HEK293T (cell line): ENCODE measurements at regions not wholly inside any gene's neighbourhood (a gene's known extent, or its start where the extent isn't known, plus 50 kb on each side); places are given as distances from the start of the nearest gene placed in this dataset.

Source experiments
- CTCF ChIA-PET: fragments of 350-600 bp; formaldehyde crosslinking; extraction: SDS; loops from one replicate; lab custom pipeline; 2021; ENCODE audit warnings: antibody characterized with exemption, inconsistent platforms; lab: Yijun Ruan, JAX
- POLR2A ChIA-PET: fragments of 350-600 bp; formaldehyde crosslinking; extraction: SDS; loops from one replicate; lab custom pipeline; 2020; ENCODE audit warnings: antibody characterized with exemption, inconsistent platforms; lab: Yijun Ruan, JAX
- DNase-seq: peaks from one replicate; pipeline ENCODE4 v3.0.0; 2012; ENCODE audit warnings: mixed read lengths; ENCODE audit errors: extremely low spot score
- ARNT ChIP-seq: fragments of 450-650 bp; IDR thresholded peaks from 2 replicates; pipeline ENCODE4 v1.6.1; 2017; ENCODE audit warnings: mild to moderate bottlenecking
- BHLHE40 ChIP-seq: fragments of 450-650 bp; IDR thresholded peaks from 2 replicates; pipeline ENCODE4 v1.6.1; 2016; ENCODE audit warnings: mild to moderate bottlenecking, moderate library complexity, borderline replicate concordance
- CTBP1 ChIP-seq: fragments of 450-650 bp; IDR thresholded peaks from 2 replicates; pipeline ENCODE4 v1.6.1; 2016; ENCODE audit warnings: borderline replicate concordance
- ELF4 ChIP-seq: fragments of 450-650 bp; IDR thresholded peaks from 2 replicates; pipeline ENCODE4 v1.6.1; 2017; ENCODE audit warnings: antibody characterized with exemption
- FOXA1 ChIP-seq: fragments of 450-650 bp; IDR thresholded peaks from 2 replicates; pipeline ENCODE4 v1.6.1; 2016; ENCODE audit warnings: mild to moderate bottlenecking
- FOXK2 ChIP-seq: fragments of 450-650 bp; IDR thresholded peaks from 2 replicates; pipeline ENCODE4 v1.6.1; 2016; ENCODE audit warnings: mild to moderate bottlenecking
- FOXM1 ChIP-seq: fragments of 450-650 bp; IDR thresholded peaks from 2 replicates; pipeline ENCODE4 v1.6.1; 2017; ENCODE audit warnings: mild to moderate bottlenecking, borderline replicate concordance
- HDGF ChIP-seq: fragments of 450-650 bp; IDR thresholded peaks from 2 replicates; pipeline ENCODE4 v1.6.1; 2017; ENCODE audit warnings: antibody characterized with exemption, borderline replicate concordance
- L3MBTL2 ChIP-seq: fragments of 450-650 bp; conservative IDR thresholded peaks from 2 replicates; pipeline ENCODE4 v1.6.1; 2016; ENCODE audit warnings: mild to moderate bottlenecking
- LEF1 ChIP-seq: fragments of 450-650 bp; IDR thresholded peaks from 2 replicates; pipeline ENCODE4 v1.6.1; 2017; ENCODE audit warnings: mild to moderate bottlenecking, borderline replicate concordance
- NFRKB ChIP-seq: fragments of 450-650 bp; IDR thresholded peaks from 2 replicates; pipeline ENCODE4 v1.6.1; 2016; ENCODE audit warnings: mild to moderate bottlenecking, moderate library complexity
- SP1 ChIP-seq: fragments of 450-650 bp; IDR thresholded peaks from 2 replicates; pipeline ENCODE4 v1.6.1; 2017
- SUZ12 ChIP-seq: fragments of 450-650 bp; IDR thresholded peaks from 2 replicates; pipeline ENCODE4 v1.6.1; 2016; ENCODE audit warnings: mild to moderate bottlenecking
- TARDBP ChIP-seq: fragments of 450-650 bp; IDR thresholded peaks from 2 replicates; pipeline ENCODE4 v1.6.1; 2016
- ZNF384 ChIP-seq: fragments of 450-650 bp; IDR thresholded peaks from 2 replicates; pipeline ENCODE4 v1.6.1; 2016
- TF ChIP-seq, protein P1 (sequence below): fragments of 450-650 bp; IDR thresholded peaks from 2 replicates; pipeline ENCODE4 v1.6.1; 2016

GRCh38 chr20:24331939-24332338 lies 137.5 kb upstream of the SYNDIG1 start:
- TF ChIP-seq HDGF (no peak), ARNT (no peak), FOXM1 (no peak), FOXA1 (no peak), ELF4 (no peak), CTBP1 (no peak)
- TF ChIP-seq, protein P1, sequence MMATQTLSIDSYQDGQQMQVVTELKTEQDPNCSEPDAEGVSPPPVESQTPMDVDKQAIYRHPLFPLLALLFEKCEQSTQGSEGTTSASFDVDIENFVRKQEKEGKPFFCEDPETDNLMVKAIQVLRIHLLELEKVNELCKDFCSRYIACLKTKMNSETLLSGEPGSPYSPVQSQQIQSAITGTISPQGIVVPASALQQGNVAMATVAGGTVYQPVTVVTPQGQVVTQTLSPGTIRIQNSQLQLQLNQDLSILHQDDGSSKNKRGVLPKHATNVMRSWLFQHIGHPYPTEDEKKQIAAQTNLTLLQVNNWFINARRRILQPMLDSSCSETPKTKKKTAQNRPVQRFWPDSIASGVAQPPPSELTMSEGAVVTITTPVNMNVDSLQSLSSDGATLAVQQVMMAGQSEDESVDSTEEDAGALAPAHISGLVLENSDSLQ = no peak
- CTCF ChIA-PET = no interaction called here
- DNase-seq = no peak
- POLR2A ChIA-PET = no interaction called here

DNA sequence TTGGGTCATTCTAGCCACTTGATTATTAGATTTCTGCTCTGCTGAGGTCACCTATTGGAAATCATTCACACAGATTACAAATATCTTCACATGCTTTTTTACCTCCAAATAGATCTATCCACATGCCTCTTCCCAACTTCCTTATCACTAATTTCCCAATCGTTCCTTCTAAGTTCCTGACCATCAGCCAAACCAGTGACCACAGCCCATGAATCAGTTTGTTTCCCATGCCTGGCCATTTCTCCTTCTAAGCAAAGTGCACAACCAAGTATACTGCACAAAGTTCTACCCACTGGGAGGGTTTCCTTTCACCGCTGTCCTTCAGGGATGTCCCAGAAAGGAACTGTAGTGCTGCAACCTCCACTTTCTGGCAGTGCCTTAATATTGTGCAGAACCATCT lies 140.5 kb upstream of the SYNDIG1 start:
- no peak for DNase-seq
- TF ChIP-seq SP1 (no peak), L3MBTL2 (no peak), FOXM1 (no peak), FOXA1 (no peak), ARNT (no peak), NFRKB (no peak), LEF1 (no peak), FOXK2 (no peak), TARDBP (no peak)
- TF ChIP-seq, protein P1 = no peak
- ChIA-PET POLR2A (no interaction called here), CTCF (no interaction called here)

DNA sequence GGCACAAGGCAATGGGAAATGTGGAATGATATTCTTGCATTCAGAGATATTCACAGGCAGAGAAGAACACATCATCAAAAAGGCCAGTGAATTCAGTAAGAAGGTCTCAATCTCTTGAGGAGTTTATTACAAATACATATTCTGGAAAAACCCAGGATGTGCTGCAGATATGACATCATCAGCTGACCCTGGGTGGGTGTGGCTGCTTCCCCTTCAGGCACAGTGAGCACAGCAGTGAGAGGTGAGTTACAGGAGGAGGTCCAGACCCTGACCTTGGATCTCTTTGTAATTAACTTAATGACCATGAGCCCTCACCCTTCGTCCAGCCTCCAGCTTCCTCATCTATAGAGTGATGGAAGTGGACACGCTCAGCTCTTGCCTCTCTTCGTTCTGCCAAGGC lies 147.5 kb upstream of the SYNDIG1 start:
- DNase-seq = no peak
- ChIA-PET CTCF (no interaction called here), POLR2A (no interaction called here)
- TF ChIP-seq FOXK2 = no peak
- no peak for TF ChIP-seq CTBP1
- TF ChIP-seq FOXM1 = no peak
- TF ChIP-seq LEF1 = no peak
- no peak for TF ChIP-seq FOXA1
- no peak for TF ChIP-seq ZNF384
- no peak for TF ChIP-seq BHLHE40
- TF ChIP-seq SP1 = no peak
- TF ChIP-seq ELF4 = no peak
- TF ChIP-seq SUZ12 = no peak
- TF ChIP-seq, protein P1 = no peak
- no peak for TF ChIP-seq HDGF
- no peak for TF ChIP-seq NFRKB
- TF ChIP-seq L3MBTL2 = no peak
- TF ChIP-seq ARNT = no peak
- TF ChIP-seq TARDBP = no peak

DNA sequence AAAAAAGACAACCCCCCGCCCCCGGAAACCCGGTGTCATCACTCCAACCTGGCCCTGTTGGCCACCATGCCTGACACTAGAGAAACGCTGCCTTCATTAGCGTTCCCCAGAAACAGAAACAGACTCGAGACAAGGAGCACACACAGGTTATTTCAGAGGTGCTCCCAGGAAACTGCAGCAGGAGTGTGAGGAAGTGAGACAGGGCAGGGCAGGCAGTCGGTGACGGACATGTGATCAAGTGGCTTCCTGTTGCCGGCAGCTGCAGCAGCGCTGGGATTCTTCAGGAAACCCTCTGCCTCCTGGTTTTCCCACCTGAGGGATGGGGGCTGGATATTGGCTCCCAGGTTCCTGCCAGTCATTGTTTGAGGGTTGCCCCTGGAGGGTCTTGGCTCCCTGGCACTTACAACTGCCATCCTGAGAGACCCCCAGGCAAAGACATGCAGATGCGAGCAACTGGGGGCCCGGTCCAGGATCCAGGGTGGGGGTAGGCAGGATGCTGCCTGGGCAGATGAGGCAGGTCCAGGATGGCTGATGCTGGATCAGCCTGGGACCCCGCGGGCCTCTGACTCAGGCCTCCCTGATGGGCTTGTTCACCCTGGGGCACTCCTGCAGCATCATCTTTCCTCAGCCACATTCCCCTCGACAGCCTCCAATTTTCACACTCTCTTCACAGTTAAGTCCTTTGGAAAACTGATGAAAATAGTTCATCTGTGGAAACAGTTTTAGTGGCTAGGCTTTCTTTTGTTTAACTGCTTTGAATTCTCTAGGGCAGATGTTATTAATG lies 150.7 kb upstream of the SYNDIG1 start:
- DNase-seq = no peak
- CTCF ChIA-PET = no interaction called here
- POLR2A ChIA-PET = no interaction called here
- TF ChIP-seq TARDBP = no peak

- POLR2A ChIA-PET = no interaction called here
- DNase-seq = no peak
- CTCF ChIA-PET = no interaction called here
- TF ChIP-seq NFRKB (no peak), FOXM1 (no peak), ZNF384 (no peak), SP1 (no peak), ARNT (no peak), LEF1 (no peak), SUZ12 (no peak), L3MBTL2 (no peak), BHLHE40 (no peak), ELF4 (no peak)
- TF ChIP-seq, protein P1 = no peak
These were observed 152.2 kb upstream of the SYNDIG1 start for GRCh38 chr20:24317224-24317623.

- DNase-seq = no peak
- POLR2A ChIA-PET = no interaction called here
- CTCF ChIA-PET = no interaction called here
These were observed 152.7 kb upstream of the SYNDIG1 start for GRCh38 chr20:24316731-24317130.

More at GRCh38 chr20:24316731-24317130, 152.7 kb upstream of the SYNDIG1 start:
- TF ChIP-seq SP1 (no peak), CTBP1 (no peak), FOXA1 (no peak), BHLHE40 (no peak), SUZ12 (no peak), L3MBTL2 (no peak), HDGF (no peak), NFRKB (no peak), ZNF384 (no peak), FOXM1 (no peak), ARNT (no peak), ELF4 (no peak), TARDBP (no peak), LEF1 (no peak)
- TF ChIP-seq, protein P1 = no peak
